Stimulated activated naive CD8-positive, alpha-beta T cell treated with anti-CD3 and anti-CD28 coated beads, Interleukin-15, amount 100 ng/mL, for 72 hours (primary cell): ENCODE measurements at regions not wholly inside any gene's neighbourhood (a gene's known extent, or its start where the extent isn't known, plus 50 kb on each side); places are given as distances from the start of the nearest gene placed in this dataset.
"Not testable (repeated sequence)": the region's sequence is repeated elsewhere in the genome, so short reads cannot be mapped to it uniquely, and the experiment has no call there.

Experiments
- ATAC-seq: fragments of 150-1000 bp; cut with Tn5 transposase; 2 replicates; pipeline ENCODE4 v1.10.0; 2021; ENCODE audit warnings: mild to moderate bottlenecking, moderate library complexity
- DNase-seq, 2 donors: peaks; one replicate each; pipeline ENCODE4 v3.0.0; 2021 to 2022
- H3K27ac Mint-ChIP-seq, 2 donors: one replicate each; pipeline ENCODE4 v1.8.0; 2022; ENCODE audit warnings: mild to moderate bottlenecking in 2 of 2, mixed read lengths in 2 of 2, moderate library complexity in 2 of 2
- H3K27me3 Mint-ChIP-seq: one replicate; pipeline ENCODE4 v1.8.0; 2022; ENCODE audit warnings: mixed read lengths
- H3K4me1 Mint-ChIP-seq: one replicate; pipeline ENCODE4 v1.8.0; 2022; ENCODE audit warnings: mild to moderate bottlenecking, mixed read lengths
- H3K4me3 Mint-ChIP-seq, 2 donors: one replicate each; pipeline ENCODE4 v1.8.0; 2022; ENCODE audit warnings: mild to moderate bottlenecking in 2 of 2, mixed read lengths in 2 of 2, moderate library complexity in 1 of 2
- H3K9me3 Mint-ChIP-seq, 2 donors: one replicate each; pipeline ENCODE4 v1.8.0; 2022; ENCODE audit warnings: mixed read lengths in 2 of 2

DNA sequence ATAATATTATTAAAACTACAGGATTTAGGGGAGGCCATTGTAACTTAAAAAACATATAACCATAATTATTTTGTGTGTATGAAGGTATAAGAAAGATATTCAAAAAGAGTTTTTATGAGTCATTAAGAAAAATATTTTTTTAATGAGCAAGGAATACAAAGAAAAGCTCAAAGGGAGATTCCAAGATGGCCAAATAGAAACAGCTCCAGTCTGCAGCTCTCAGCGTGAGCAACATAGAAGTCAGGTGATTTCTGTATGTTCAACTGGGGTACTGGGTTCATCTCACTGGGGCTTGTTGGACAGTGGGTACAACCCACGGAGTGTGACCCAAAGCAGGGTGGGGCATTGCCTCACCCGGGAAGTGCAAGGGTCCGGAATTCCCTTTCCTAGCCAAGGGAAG, 336.1 kb downstream of the TBL1XR1 start:
- H3K27me3 Mint-ChIP-seq = peaks cover 11% of the 10 kb centered on the region

GRCh38 chr3:176856721-176857120, 340.6 kb downstream of the TBL1XR1 start:
- Mint-ChIP-seq H3K4me3 (no peak overlapping the region), H3K27ac (no peak overlapping the region), H3K27me3 (no peaks in the 10 kb centered on the region), H3K4me1 (no peaks in the 10 kb centered on the region), H3K9me3 (no peaks in the 10 kb centered on the region)
- no peak for DNase-seq
- ATAC-seq = no peak

More for the DNA sequence above, 336.1 kb downstream of the TBL1XR1 start:
- no peaks in the 10 kb centered on the region for H3K9me3 Mint-ChIP-seq
- no peak overlapping the region for H3K27ac Mint-ChIP-seq
- no peaks in the 10 kb centered on the region for H3K4me1 Mint-ChIP-seq
- H3K4me3 Mint-ChIP-seq = no peak overlapping the region
- DNase-seq = no peak
- no peak for ATAC-seq

DNA sequence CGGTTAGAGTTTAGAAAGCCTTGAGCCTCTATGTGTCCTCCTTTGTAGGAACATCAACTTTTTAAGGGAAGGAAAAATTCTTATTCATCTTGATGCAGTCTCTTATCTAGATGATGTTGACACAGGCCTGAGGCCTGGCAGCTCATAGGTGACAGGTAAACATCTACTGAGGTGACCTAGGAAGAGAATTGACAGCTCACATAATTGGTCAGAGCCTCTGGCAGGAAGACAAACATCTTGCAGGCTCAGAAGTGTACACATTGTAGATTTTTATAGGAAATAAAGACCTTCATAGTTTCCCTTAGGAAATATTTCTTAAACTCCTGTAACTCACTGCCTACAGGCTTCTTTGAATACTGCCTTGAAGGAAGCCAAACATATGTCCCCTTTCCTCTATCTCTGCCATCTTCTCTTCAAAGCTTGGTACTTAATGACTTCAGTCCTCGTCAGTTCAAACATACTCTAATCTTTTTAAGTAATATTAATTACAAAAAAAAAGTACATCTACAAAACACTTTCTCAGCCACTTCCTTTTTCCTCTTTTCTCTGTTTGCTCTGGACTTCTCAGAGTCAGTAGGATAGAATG, 341.3 kb downstream of the TBL1XR1 start:
- no peak for DNase-seq
- H3K4me3 Mint-ChIP-seq = no peak overlapping the region
- H3K27ac Mint-ChIP-seq = no peak overlapping the region
- no peaks in the 10 kb centered on the region for H3K4me1 Mint-ChIP-seq
- no peaks in the 10 kb centered on the region for H3K27me3 Mint-ChIP-seq
- H3K9me3 Mint-ChIP-seq = no peaks in the 10 kb centered on the region
- no peak for ATAC-seq

DNA sequence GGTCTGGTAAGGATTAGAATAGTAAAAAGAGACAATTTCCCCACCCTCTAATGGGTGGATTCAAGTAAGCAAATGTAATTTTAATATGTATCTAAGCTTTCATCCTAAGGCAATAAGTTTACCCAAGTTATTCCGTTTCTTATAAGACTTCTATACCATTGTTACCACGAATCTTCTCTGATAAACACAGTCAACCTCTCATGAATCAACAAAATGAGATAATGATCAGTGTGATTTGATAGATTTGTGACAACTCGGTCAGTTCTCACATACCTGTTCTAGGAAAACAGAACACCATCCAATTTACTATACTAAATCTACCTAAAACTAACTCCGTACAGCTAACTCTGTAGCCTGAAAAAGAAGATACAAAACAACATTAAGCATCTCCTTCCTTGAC, 342.1 kb downstream of the TBL1XR1 start:
- Mint-ChIP-seq H3K4me3 (no peak overlapping the region), H3K9me3 (no peaks in the 10 kb centered on the region), H3K27me3 (no peaks in the 10 kb centered on the region), H3K27ac (no peak overlapping the region), H3K4me1 (no peaks in the 10 kb centered on the region)
- no peak for ATAC-seq
- DNase-seq = no peak

GRCh38 chr3:176850498-176850897, 346.8 kb downstream of the TBL1XR1 start:
- Mint-ChIP-seq H3K27me3 (no peaks in the 10 kb centered on the region), H3K4me3 (no peak overlapping the region), H3K27ac (no peak overlapping the region), H3K9me3 (no peaks in the 10 kb centered on the region), H3K4me1 (no peaks in the 10 kb centered on the region)
- ATAC-seq (no peak), DNase-seq (no peak)

GRCh38 chr3:176848431-176849214, 348.7 kb downstream of the TBL1XR1 start:
- ATAC-seq = peak; percentile 63
- no peaks in the 10 kb centered on the region for H3K9me3 Mint-ChIP-seq
- no peak overlapping the region for H3K4me3 Mint-ChIP-seq
- no peaks in the 10 kb centered on the region for H3K4me1 Mint-ChIP-seq
- no peak for DNase-seq
- H3K27ac Mint-ChIP-seq = no peak overlapping the region
- peaks cover under 1% of the 10 kb centered on the region for H3K27me3 Mint-ChIP-seq

GRCh38 chr3:176842914-176843313, 354.4 kb downstream of the TBL1XR1 start:
- DNase-seq (no peak), ATAC-seq (no peak)
- Mint-ChIP-seq H3K4me3 (no peak overlapping the region), H3K4me1 (no peaks in the 10 kb centered on the region), H3K9me3 (no peaks in the 10 kb centered on the region), H3K27me3 (peaks cover 9% of the 10 kb centered on the region), H3K27ac (no peak overlapping the region)

DNA sequence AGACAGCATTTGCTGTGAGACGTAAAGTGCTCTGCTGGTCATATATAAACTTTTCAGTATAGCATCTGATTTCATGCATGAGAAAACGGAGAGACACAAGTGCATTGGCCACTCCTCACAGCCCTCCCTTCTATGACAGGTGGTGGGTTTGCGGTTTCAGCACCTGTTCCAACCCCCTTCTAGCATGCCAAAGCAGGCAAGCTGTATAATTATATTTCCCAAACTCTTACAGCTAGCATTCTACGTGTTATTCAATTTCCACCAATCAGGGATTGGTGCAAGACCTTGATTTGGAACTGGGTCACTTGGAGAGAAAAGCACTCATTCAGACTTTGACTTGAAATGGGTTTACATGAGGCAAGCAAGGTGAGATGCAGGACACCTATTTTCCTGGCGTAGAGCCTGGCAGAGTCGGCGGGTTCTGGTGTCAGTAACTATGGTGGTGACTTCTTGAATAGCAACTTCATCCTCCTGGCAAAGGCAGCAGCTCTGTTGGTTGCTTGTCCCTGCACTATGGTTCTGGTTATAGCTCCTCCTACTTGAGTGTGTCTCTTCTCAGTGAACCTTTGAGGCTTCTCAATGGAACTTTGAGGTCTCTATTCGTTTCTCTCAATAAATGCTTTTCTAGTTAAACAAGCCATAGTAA, 356.5 kb downstream of the TBL1XR1 start:
- Mint-ChIP-seq H3K27me3 (peaks cover 9% of the 10 kb centered on the region), H3K4me3 (no peak overlapping the region), H3K4me1 (no peaks in the 10 kb centered on the region), H3K27ac (no peak overlapping the region), H3K9me3 (no peaks in the 10 kb centered on the region)
- no peak for DNase-seq
- ATAC-seq = no peak

- peaks cover 9% of the 10 kb centered on the region for H3K27me3 Mint-ChIP-seq
- H3K9me3 Mint-ChIP-seq = no peaks in the 10 kb centered on the region
- no peak overlapping the region for H3K27ac Mint-ChIP-seq
- DNase-seq (no peak), ATAC-seq (no peak)
- H3K4me3 Mint-ChIP-seq = no peak overlapping the region
- H3K4me1 Mint-ChIP-seq = no peaks in the 10 kb centered on the region
Observed at GRCh38 chr3:176839901-176840300, 357.4 kb downstream of the TBL1XR1 start.

- no peaks in the 10 kb centered on the region for H3K4me1 Mint-ChIP-seq
- H3K27me3 Mint-ChIP-seq = peaks cover 9% of the 10 kb centered on the region
- H3K27ac Mint-ChIP-seq = no peak overlapping the region
- no peak for DNase-seq
- H3K4me3 Mint-ChIP-seq = no peak overlapping the region
- no peaks in the 10 kb centered on the region for H3K9me3 Mint-ChIP-seq
- ATAC-seq = no peak
Observed at GRCh38 chr3:176839466-176839865, 357.8 kb downstream of the TBL1XR1 start.

GRCh38 chr3:176827244-176827643, 370.0 kb downstream of the TBL1XR1 start:
- H3K27me3 Mint-ChIP-seq, H3K4me1 Mint-ChIP-seq, ATAC-seq, DNase-seq, H3K4me3 Mint-ChIP-seq, H3K27ac Mint-ChIP-seq: not testable (repeated sequence)
- H3K9me3 Mint-ChIP-seq = peaks cover 0 to 15% of the 10 kb centered on the region in 2 donors

DNA sequence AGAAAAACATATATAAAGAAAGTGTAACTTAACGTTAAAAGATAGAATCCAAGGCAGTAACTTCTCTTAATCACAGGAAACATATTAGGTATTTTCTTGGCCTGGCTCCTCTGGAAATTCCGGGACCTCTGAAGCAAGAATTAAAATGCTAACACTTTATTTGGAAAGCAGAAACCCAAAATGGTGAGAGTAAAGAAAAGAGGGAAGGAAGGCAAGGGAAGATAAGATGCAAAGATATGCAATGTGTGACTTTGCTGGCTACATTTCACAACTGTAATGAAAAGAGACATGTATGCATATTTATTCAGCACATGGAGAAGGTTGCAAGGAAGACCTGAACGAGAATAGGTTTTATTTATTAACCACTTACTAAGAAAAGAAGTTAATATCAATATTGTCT, 372.5 kb downstream of the TBL1XR1 start:
- no peak for DNase-seq
- no peak overlapping the region for H3K4me3 Mint-ChIP-seq
- ATAC-seq = no peak
- H3K27me3 Mint-ChIP-seq = no peaks in the 10 kb centered on the region
- H3K4me1 Mint-ChIP-seq = no peaks in the 10 kb centered on the region
- no peak overlapping the region for H3K27ac Mint-ChIP-seq
- peaks cover 0 to 10% of the 10 kb centered on the region in 2 donors for H3K9me3 Mint-ChIP-seq

- Mint-ChIP-seq H3K4me3 (no peak overlapping the region), H3K27me3 (no peaks in the 10 kb centered on the region), H3K27ac (no peak overlapping the region), H3K4me1 (no peaks in the 10 kb centered on the region), H3K9me3 (no peaks in the 10 kb centered on the region)
- ATAC-seq (no peak), DNase-seq (no peak)
Observed at GRCh38 chr3:176820764-176821163, 376.5 kb downstream of the TBL1XR1 start.

DNA sequence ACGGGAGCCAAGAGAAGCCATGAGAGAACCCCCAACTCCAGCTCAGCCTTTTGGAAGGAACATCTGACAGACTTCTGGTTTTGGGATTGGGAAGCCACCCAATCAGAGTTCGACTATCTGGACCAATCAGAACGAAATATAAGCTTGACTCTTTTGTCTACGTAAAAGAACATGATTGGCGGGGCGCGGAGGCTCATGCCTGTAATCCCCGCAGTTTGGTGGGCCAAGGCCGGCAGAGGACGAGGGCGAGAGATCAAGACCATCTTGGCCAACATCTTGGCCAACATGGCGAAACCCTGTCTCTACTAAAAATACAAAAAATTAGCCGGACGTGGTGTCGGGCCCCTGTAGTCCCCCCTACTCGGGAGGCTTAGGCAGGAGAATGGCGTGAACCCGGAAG, 380.3 kb downstream of the TBL1XR1 start:
- H3K9me3 Mint-ChIP-seq = no peaks in the 10 kb centered on the region
- H3K4me1 Mint-ChIP-seq = no peaks in the 10 kb centered on the region
- ATAC-seq (no peak), DNase-seq (no peak)
- H3K27me3 Mint-ChIP-seq = no peaks in the 10 kb centered on the region
- no peak overlapping the region for H3K4me3 Mint-ChIP-seq
- no peak overlapping the region for H3K27ac Mint-ChIP-seq

DNA sequence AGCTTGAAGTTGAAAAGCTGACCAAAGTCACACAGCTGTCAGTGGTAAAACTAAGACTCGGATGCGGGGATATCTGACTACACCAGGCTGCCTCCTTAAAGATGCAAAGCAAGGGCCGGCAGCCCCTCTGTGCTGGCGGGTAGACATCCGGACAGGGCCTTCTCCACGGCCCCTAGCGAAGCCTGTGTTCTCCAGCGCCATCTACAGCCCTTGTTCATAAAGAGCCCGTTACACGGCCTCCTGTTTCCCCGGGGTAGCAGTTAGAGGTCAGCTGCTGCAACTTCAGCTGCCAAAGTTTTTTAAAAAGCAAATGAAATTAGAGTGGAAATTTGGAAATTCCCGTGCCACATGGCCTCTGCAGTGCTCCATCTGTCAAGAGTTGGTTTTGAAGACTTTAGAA, 383.0 kb downstream of the TBL1XR1 start:
- no peak overlapping the region for H3K27ac Mint-ChIP-seq
- peak; percentile 17 to 30 for DNase-seq
- no peaks in the 10 kb centered on the region for H3K4me1 Mint-ChIP-seq
- H3K4me3 Mint-ChIP-seq = no peak overlapping the region
- H3K9me3 Mint-ChIP-seq = no peaks in the 10 kb centered on the region
- H3K27me3 Mint-ChIP-seq = no peaks in the 10 kb centered on the region
- ATAC-seq = peak; percentile 85

GRCh38 chr3:176807938-176808337, 389.3 kb downstream of the TBL1XR1 start:
- DNase-seq (no peak), ATAC-seq (no peak)
- no peak overlapping the region for H3K27ac Mint-ChIP-seq
- H3K4me1 Mint-ChIP-seq = no peaks in the 10 kb centered on the region
- H3K4me3 Mint-ChIP-seq = no peak overlapping the region
- no peaks in the 10 kb centered on the region for H3K9me3 Mint-ChIP-seq
- H3K27me3 Mint-ChIP-seq = no peaks in the 10 kb centered on the region
